ENCODE measurements at regions not wholly inside any gene's neighbourhood (a gene's known extent, or its start where the extent isn't known, plus 50 kb on each side); places are given as distances from the start of the nearest gene placed in this dataset.

- no peak for DNase-seq
These were observed 1297.7 kb downstream of the C4orf33 start for GRCh38 chr4:130393642-130394041.

- DNase-seq = no peak
These were observed 1299.9 kb downstream of the C4orf33 start for GRCh38 chr4:130395871-130396270.

- DNase-seq = no peak
These were observed 1307.3 kb downstream of the C4orf33 start for GRCh38 chr4:130403221-130403620.

- no peak for DNase-seq
These were observed 1320.3 kb downstream of the C4orf33 start for GRCh38 chr4:130416228-130416627.

GRCh38 chr4:130419211-130419975 lies 1323.4 kb downstream of the C4orf33 start:
- no peak for DNase-seq

GRCh38 chr4:130422261-130422660 lies 1326.3 kb downstream of the C4orf33 start:
- DNase-seq = no peak

- no peak for DNase-seq
These were observed 1328.3 kb downstream of the C4orf33 start for GRCh38 chr4:130424211-130424610.

GRCh38 chr4:130432289-130432688 lies 1336.3 kb downstream of the C4orf33 start:
- no peak for DNase-seq

- no peak for DNase-seq
These were observed 1353.8 kb downstream of the C4orf33 start for GRCh38 chr4:130449741-130450140.

GRCh38 chr4:130468340-130468739 lies 1372.4 kb downstream of the C4orf33 start:
- DNase-seq = no peak

GRCh38 chr4:130478406-130478805 lies 1382.5 kb downstream of the C4orf33 start:
- no peak for DNase-seq

GRCh38 chr4:130479020-130479419 lies 1383.1 kb downstream of the C4orf33 start:
- DNase-seq = no peak

GRCh38 chr4:130479674-130480073 lies 1383.7 kb downstream of the C4orf33 start:
- no peak for DNase-seq

- DNase-seq = no peak
These were observed 1388.9 kb downstream of the C4orf33 start for GRCh38 chr4:130484826-130485225.

- no peak for DNase-seq
These were observed 1389.4 kb downstream of the C4orf33 start for GRCh38 chr4:130485371-130485770.

GRCh38 chr4:130486186-130486585 lies 1390.2 kb downstream of the C4orf33 start:
- DNase-seq = no peak

GRCh38 chr4:130486841-130487240 lies 1390.9 kb downstream of the C4orf33 start:
- no peak for DNase-seq

GRCh38 chr4:130510661-130511060 lies 1414.7 kb downstream of the C4orf33 start:
- DNase-seq = no peak

GRCh38 chr4:130511776-130512175 lies 1415.8 kb downstream of the C4orf33 start:
- DNase-seq = no peak

GRCh38 chr4:130524057-130524456 lies 1428.1 kb downstream of the C4orf33 start:
- no peak for DNase-seq

GRCh38 chr4:130530505-130530904 lies 1434.6 kb downstream of the C4orf33 start:
- no peak for DNase-seq

GRCh38 chr4:130534651-130535050 lies 1438.7 kb downstream of the C4orf33 start:
- no peak for DNase-seq

GRCh38 chr4:130542953-130543352 lies 1447.0 kb downstream of the C4orf33 start:
- DNase-seq = no peak

- DNase-seq = no peak
These were observed 1449.2 kb downstream of the C4orf33 start for GRCh38 chr4:130545171-130545570.

- DNase-seq = no peak
These were observed 1449.6 kb downstream of the C4orf33 start for GRCh38 chr4:130545596-130545995.

Measured in activated CD8-positive, alpha-beta memory T cell treated with anti-CD3 and anti-CD28 coated beads, Interleukin-2, amount 50 U/mL, for 4 hours (primary cell).